Ovary (tissue), 7 donors: ENCODE measurements at regions not wholly inside any gene's neighbourhood (a gene's known extent, or its start where the extent isn't known, plus 50 kb on each side); places are given as distances from the start of the nearest gene placed in this dataset.

Experiments used
- DNase-seq, 5 donors: peaks; one replicate each; pipeline ENCODE4 v3.0.0-alpha.2; 2019 to 2020
- H3K27ac ChIP-seq, 2 donors: fragments of 200-600 bp; one replicate each; pipeline versions ENCODE4 v1.5.1 to v1.8.0; 2019 to 2022
- H3K27me3 ChIP-seq: fragments of 200-600 bp; one replicate; pipeline ENCODE4 v1.8.0; 2022
- H3K36me3 ChIP-seq: fragments of 200-600 bp; sonication (generic); one replicate; pipeline ENCODE4 v1.5.1; 2019
- H3K4me1 ChIP-seq: one replicate; pipeline ENCODE4 v1.8.1; 2013; ENCODE audit warnings: mild to moderate bottlenecking, moderate library complexity; ENCODE audit not compliant: insufficient read depth
- H3K4me3 ChIP-seq: fragments of 200-600 bp; sonication (generic); one replicate; pipeline ENCODE4 v1.5.1; 2017
- H3K9me3 ChIP-seq, 2 donors: fragments of 200-600 bp in 1 of 2; sonication (generic) in 1 of 2; one replicate each; pipeline versions ENCODE4 v1.5.1 to v1.8.1; 2013 to 2019; ENCODE audit warnings: mild to moderate bottlenecking in 1 of 2, moderate library complexity in 1 of 2
- EP300 ChIP-seq: sonication (generic); formaldehyde crosslinking; IDR thresholded peaks from one replicate; pipeline ENCODE4 v1.6.1; 2017; ENCODE audit warnings: antibody characterized with exemption
- POLR2A ChIP-seq: fragments of 450-650 bp; IDR thresholded peaks from one replicate; pipeline ENCODE4 v1.6.1; 2017; ENCODE audit warnings: antibody characterized with exemption, mild to moderate bottlenecking, moderate library complexity
- WGBS, 3 donors: extraction: QIAGEN DNeasy Blood & Tissue Kit in 1 of 3; methylation state at CpG; one replicate each; pipeline versions ENCODE4 v1.1.5 to v1.1.7; 2013 to 2017; 5-methylcytosine and 5-hydroxymethylcytosine counted together
- intact Hi-C, 4 donors: fragments of 100-400 bp; cut with DNase I; formaldehyde crosslinking; loops; one replicate each; pipeline versions ENCODE4 v1.11.0 to v1.15.1; 2022 to 2023
- TF ChIP-seq, protein P1 (sequence below), 3 donors: fragments of 450-650 bp in 2 of 3; fragments of 200-600 bp in 1 of 3; IDR thresholded peaks; one replicate each; pipeline versions ENCODE4 v1.5.1 to v1.8.0; 2016 to 2022; ENCODE audit warnings: antibody characterized with exemption in 3 of 3, mild to moderate bottlenecking in 1 of 3
- donor health status: DM: no; HTN: no; CAD: no; lungs with moderate emphysema.
- donor health status: DM: no; HTN: no; CAD: no.
- donor health status: Bipolar disorder and iron deficiency.
- donor health status: DM: no; HTN: no; CAD: no.
- donor health status: DM: yes; HTN: yes; CAD: no.

DNA sequence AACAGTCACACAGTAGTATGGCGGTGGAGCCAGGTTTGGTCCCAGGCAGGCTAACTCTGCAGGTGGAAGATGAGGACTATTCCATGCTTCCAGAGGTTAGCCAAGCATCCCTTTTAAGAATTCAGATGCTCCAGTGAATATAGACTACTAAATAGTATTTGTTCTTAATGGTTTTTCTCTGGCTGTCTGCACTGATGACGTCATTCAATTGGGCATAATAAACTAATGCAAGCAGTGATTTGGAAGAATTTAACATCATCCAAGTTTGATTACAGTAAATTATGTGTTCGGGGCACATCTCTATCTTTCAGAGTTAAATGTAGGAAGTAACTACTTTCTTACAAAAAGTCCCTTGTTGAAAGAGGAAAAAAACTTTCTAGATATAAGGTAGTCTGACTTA is 78.8 kb upstream of the RND3 start:
- no peaks in the 10 kb centered on the region for H3K9me3 ChIP-seq
- 63 to 76% (median 72%) methylated on average over 3 of the region's 3 CpGs for WGBS, 3 donors
- no peak for TF ChIP-seq EP300
- TF ChIP-seq, protein P1, sequence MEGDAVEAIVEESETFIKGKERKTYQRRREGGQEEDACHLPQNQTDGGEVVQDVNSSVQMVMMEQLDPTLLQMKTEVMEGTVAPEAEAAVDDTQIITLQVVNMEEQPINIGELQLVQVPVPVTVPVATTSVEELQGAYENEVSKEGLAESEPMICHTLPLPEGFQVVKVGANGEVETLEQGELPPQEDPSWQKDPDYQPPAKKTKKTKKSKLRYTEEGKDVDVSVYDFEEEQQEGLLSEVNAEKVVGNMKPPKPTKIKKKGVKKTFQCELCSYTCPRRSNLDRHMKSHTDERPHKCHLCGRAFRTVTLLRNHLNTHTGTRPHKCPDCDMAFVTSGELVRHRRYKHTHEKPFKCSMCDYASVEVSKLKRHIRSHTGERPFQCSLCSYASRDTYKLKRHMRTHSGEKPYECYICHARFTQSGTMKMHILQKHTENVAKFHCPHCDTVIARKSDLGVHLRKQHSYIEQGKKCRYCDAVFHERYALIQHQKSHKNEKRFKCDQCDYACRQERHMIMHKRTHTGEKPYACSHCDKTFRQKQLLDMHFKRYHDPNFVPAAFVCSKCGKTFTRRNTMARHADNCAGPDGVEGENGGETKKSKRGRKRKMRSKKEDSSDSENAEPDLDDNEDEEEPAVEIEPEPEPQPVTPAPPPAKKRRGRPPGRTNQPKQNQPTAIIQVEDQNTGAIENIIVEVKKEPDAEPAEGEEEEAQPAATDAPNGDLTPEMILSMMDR (IDR thresholded peaks at IDR 0.05), result no peak
- TF ChIP-seq POLR2A, result no peak
- H3K4me1 ChIP-seq, result no peaks in the 10 kb centered on the region
- intact Hi-C loops, result no loop called here
- no peak for DNase-seq
- H3K27ac ChIP-seq, result no peak overlapping the region
- H3K27me3 ChIP-seq, result no peaks in the 10 kb centered on the region
- H3K4me3 ChIP-seq, result no peak overlapping the region
- no peaks in the 10 kb centered on the region for H3K36me3 ChIP-seq

- no peak for TF ChIP-seq EP300
- intact Hi-C loops, result no loop called here
- no peak overlapping the region for H3K27ac ChIP-seq
- no peaks in the 10 kb centered on the region for H3K36me3 ChIP-seq
- H3K27me3 ChIP-seq, result no peaks in the 10 kb centered on the region
- no peaks in the 10 kb centered on the region for H3K4me1 ChIP-seq
- no peak overlapping the region for H3K4me3 ChIP-seq
- no peaks in the 10 kb centered on the region for H3K9me3 ChIP-seq
- WGBS, 3 donors, result 84 to 93% (median 87%) methylated on average over 1 of the region's 1 CpG
- no peak for DNase-seq
These were observed 73.6 kb upstream of the RND3 start for GRCh38 chr2:150561076-150561475.

- Histone ChIP-seq H3K4me1 (no peaks in the 10 kb centered on the region), H3K27ac (no peak overlapping the region), H3K36me3 (no peaks in the 10 kb centered on the region), H3K27me3 (no peaks in the 10 kb centered on the region), H3K9me3 (no peaks in the 10 kb centered on the region), H3K4me3 (no peak overlapping the region)
- DNase-seq, result no peak
- intact Hi-C loops, result no loop called here
- TF ChIP-seq EP300, result no peak
- TF ChIP-seq POLR2A, result no peak
- TF ChIP-seq, protein P1 (IDR thresholded peaks at IDR 0.05), result no peak
- WGBS, 3 donors, result 40 to 47% (median 44%) methylated on average over 2 of the region's 2 CpGs
These were observed 69.6 kb upstream of the RND3 start for GRCh38 chr2:150557020-150557600.

DNA sequence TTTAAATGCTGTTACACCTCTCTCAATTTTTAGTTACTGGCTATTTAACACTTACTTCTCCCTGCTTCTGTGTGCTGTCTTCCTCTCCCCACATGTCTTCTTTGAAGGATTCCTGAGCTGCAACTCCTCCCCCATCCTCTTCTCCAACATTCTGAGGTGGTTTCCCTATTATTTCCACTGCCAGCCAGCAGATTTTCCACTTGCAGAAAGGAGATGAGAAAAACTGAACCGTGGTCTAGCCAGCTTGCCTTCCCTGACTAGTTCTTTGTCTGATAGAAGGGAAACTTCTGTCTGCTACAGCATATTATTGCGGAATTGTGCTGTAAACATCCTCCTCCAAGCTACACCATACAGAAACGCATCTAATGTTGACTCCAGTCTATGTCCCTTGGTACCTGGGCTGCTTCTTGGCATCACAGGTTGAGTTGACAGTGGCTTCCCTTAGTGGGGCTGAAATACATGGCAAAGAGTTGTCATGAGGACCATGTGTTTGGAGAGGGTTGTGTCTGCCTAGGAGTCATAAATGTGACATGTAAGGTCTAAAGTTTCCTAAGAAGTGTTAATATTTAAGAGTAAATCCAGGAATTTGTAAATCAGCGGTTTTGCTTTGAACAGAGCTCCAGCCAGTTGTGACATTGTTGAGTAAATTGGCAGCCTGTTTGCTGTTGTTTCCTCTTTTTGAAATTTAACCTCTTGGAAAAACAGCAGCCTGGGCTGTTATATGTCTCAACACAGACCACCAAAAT is 68.3 kb upstream of the RND3 start:
- no peak for DNase-seq
- Histone ChIP-seq H3K27ac (no peak overlapping the region), H3K36me3 (no peaks in the 10 kb centered on the region), H3K4me1 (no peaks in the 10 kb centered on the region), H3K4me3 (no peak overlapping the region), H3K27me3 (no peaks in the 10 kb centered on the region), H3K9me3 (no peaks in the 10 kb centered on the region)
- intact Hi-C loops, result no loop called here
- TF ChIP-seq POLR2A, result no peak
- TF ChIP-seq, protein P1 (IDR thresholded peaks at IDR 0.05), result no peak
- no peak for TF ChIP-seq EP300
- WGBS, 3 donors, result 43 to 46% (median 45%) methylated on average over 4 of the region's 4 CpGs

DNA sequence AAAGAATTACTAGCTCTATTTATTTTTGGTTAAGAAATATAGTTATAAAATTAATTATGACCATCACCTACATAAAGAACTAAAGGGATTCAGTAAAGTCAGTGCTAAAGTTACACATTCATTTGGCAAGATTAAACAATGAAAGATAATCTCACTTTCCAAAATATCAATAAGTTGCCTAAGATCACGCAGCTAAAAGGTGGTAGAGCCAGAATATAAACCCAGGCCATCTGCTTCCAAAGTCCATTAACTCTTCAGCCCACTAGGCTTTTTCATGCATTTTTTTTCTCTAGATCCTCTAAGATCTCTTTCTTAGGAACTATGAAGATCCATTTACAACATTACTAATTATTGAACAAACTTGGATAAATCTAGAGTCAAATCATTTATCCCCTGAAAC is 66.6 kb upstream of the RND3 start:
- no peaks in the 10 kb centered on the region for H3K9me3 ChIP-seq
- H3K27ac ChIP-seq, result no peak overlapping the region
- no peaks in the 10 kb centered on the region for H3K27me3 ChIP-seq
- no peak for DNase-seq
- 40 to 71% (median 41%) methylated on average over 1 of the region's 1 CpG for WGBS, 3 donors
- no peaks in the 10 kb centered on the region for H3K36me3 ChIP-seq
- no peaks in the 10 kb centered on the region for H3K4me1 ChIP-seq
- no peak overlapping the region for H3K4me3 ChIP-seq
- intact Hi-C loops, result no loop called here
- no peak for TF ChIP-seq EP300
- TF ChIP-seq, protein P1 (IDR thresholded peaks at IDR 0.05), result no peak
- TF ChIP-seq POLR2A, result no peak
